Mesendoderm (in vitro differentiated cells): ENCODE measurements at regions not wholly inside any gene's neighbourhood (a gene's known extent, or its start where the extent isn't known, plus 50 kb on each side); places are given as distances from the start of the nearest gene placed in this dataset.

Experiments used
- DNase-seq: peaks from one replicate; pipeline ENCODE4 v3.0.0; 2013
- H2AK5ac ChIP-seq: 2 replicates; pipeline ENCODE4 v1.6.1; 2013; ENCODE audit warnings: low read length, inconsistent platforms
- H2BK120ac ChIP-seq: 2 replicates; pipeline ENCODE4 v1.6.1; 2013; ENCODE audit warnings: low read depth, mild to moderate bottlenecking, low read length, moderate library complexity, mixed read lengths
- H2BK15ac ChIP-seq: replicated peaks from 2 replicates; pipeline ENCODE4 v1.6.1; 2013; ENCODE audit warnings: low read depth, mild to moderate bottlenecking, moderate library complexity
- H2BK5ac ChIP-seq: 2 replicates; pipeline ENCODE4 v1.6.1; 2013; ENCODE audit warnings: low read length, inconsistent platforms
- H3K18ac ChIP-seq: 2 replicates; pipeline ENCODE4 v1.6.1; 2013; ENCODE audit warnings: mild to moderate bottlenecking, low read length, mixed read lengths
- H3K23ac ChIP-seq: one replicate; pipeline ENCODE4 v1.6.1; 2013; ENCODE audit warnings: low read length
- H3K27ac ChIP-seq: 2 replicates; pipeline ENCODE4 v1.5.1; 2013; ENCODE audit warnings: low read depth, mild to moderate bottlenecking, inconsistent platforms, low read length, moderate library complexity
- H3K27me3 ChIP-seq: 2 replicates; pipeline ENCODE4 v1.6.1; 2013; ENCODE audit warnings: low read length, control low read depth, mild to moderate bottlenecking, inconsistent platforms; ENCODE audit not compliant: insufficient read depth, poor library complexity
- H3K36me3 ChIP-seq: 2 replicates; pipeline ENCODE4 v1.6.1; 2013; ENCODE audit warnings: low read length, inconsistent platforms; ENCODE audit not compliant: control insufficient read depth, insufficient read depth
- H3K4ac ChIP-seq: one replicate; pipeline ENCODE4 v1.6.1; 2013; ENCODE audit warnings: low read depth, mild to moderate bottlenecking, low read length, moderate library complexity
- H3K4me1 ChIP-seq: 2 replicates; pipeline ENCODE4 v1.6.1; 2013; ENCODE audit warnings: low read depth, low read length, inconsistent platforms; ENCODE audit not compliant: control insufficient read depth
- H3K4me2 ChIP-seq: 2 replicates; pipeline ENCODE4 v1.6.1; 2013; ENCODE audit warnings: low read length
- H3K4me3 ChIP-seq: 2 replicates; pipeline ENCODE4 v1.5.1; 2013; ENCODE audit warnings: mild to moderate bottlenecking, low read length
- H3K56ac ChIP-seq: one replicate; pipeline ENCODE4 v1.6.1; 2013; ENCODE audit warnings: low read length
- H3K79me1 ChIP-seq: 2 replicates; pipeline ENCODE4 v1.6.1; 2013; ENCODE audit warnings: low read length, inconsistent platforms
- H3K79me2 ChIP-seq: 2 replicates; pipeline ENCODE4 v1.6.1; 2013; ENCODE audit warnings: mild to moderate bottlenecking, low read length; ENCODE audit not compliant: control insufficient read depth, insufficient read depth
- H3K9ac ChIP-seq: 2 replicates; pipeline ENCODE4 v1.6.1; 2013; ENCODE audit warnings: low read length, inconsistent platforms
- H4K5ac ChIP-seq: one replicate; pipeline ENCODE4 v1.6.1; 2013; ENCODE audit warnings: low read length
- H4K8ac ChIP-seq: one replicate; pipeline ENCODE4 v1.6.1; 2013; ENCODE audit warnings: low read depth, mild to moderate bottlenecking, control low read depth, low read length, moderate library complexity
- WGBS: extraction: QIAGEN DNeasy Blood & Tissue Kit; methylation state at CpG from one replicate; pipeline ENCODE4 v1.1.7; 2013; ENCODE audit warnings: low lambda C conversion rate, missing lambda C conversion rate; ENCODE audit not compliant: insufficient coverage; ENCODE audit errors: extremely low coverage; 5-methylcytosine and 5-hydroxymethylcytosine counted together

GRCh38 chr1:37130221-37130948 is 96.1 kb upstream of the GRIK3 start:
- H2BK120ac ChIP-seq = no peak overlapping the region
- H2BK5ac ChIP-seq = no peak overlapping the region
- DNase-seq = no peak
- no peaks in the 10 kb centered on the region for H3K4me1 ChIP-seq
- no peak overlapping the region for H3K56ac ChIP-seq
- no peak overlapping the region for H2AK5ac ChIP-seq
- H3K27ac ChIP-seq = no peak overlapping the region
- no peak overlapping the region for H3K4ac ChIP-seq
- H2BK15ac ChIP-seq = no peak overlapping the region
- WGBS = no CpG with 5 or more reads among the region's 5 CpGs
- H3K79me2 ChIP-seq = no peaks in the 10 kb centered on the region
- no peaks in the 10 kb centered on the region for H3K27me3 ChIP-seq
- H3K9ac ChIP-seq = no peak overlapping the region
- no peak overlapping the region for H4K8ac ChIP-seq
- H3K23ac ChIP-seq = no peak overlapping the region
- no peak overlapping the region for H4K5ac ChIP-seq
- H3K36me3 ChIP-seq = no peaks in the 10 kb centered on the region
- no peak overlapping the region for H3K4me2 ChIP-seq
- H3K18ac ChIP-seq = no peak overlapping the region
- H3K79me1 ChIP-seq = no peaks in the 10 kb centered on the region
- H3K4me3 ChIP-seq = no peak overlapping the region

GRCh38 chr1:37131281-37131680 is 97.0 kb upstream of the GRIK3 start:
- H2AK5ac ChIP-seq = no peak overlapping the region
- H2BK5ac ChIP-seq = no peak overlapping the region
- no peak overlapping the region for H3K18ac ChIP-seq
- no peak overlapping the region for H2BK120ac ChIP-seq
- DNase-seq = no peak
- H3K79me1 ChIP-seq = no peaks in the 10 kb centered on the region
- H3K4me3 ChIP-seq = no peak overlapping the region
- no peak overlapping the region for H4K5ac ChIP-seq
- H3K36me3 ChIP-seq = no peaks in the 10 kb centered on the region
- H3K4me2 ChIP-seq = no peak overlapping the region
- H3K27me3 ChIP-seq = no peaks in the 10 kb centered on the region
- no peak overlapping the region for H3K9ac ChIP-seq
- WGBS = no CpG with 5 or more reads among the region's 5 CpGs
- no peak overlapping the region for H3K27ac ChIP-seq
- H3K4me1 ChIP-seq = no peaks in the 10 kb centered on the region
- no peaks in the 10 kb centered on the region for H3K79me2 ChIP-seq
- H2BK15ac ChIP-seq = no peak overlapping the region
- H3K56ac ChIP-seq = no peak overlapping the region
- H3K23ac ChIP-seq = no peak overlapping the region
- H4K8ac ChIP-seq = no peak overlapping the region
- H3K4ac ChIP-seq = no peak overlapping the region

- Histone ChIP-seq H3K9ac (no peak overlapping the region), H3K4me1 (no peaks in the 10 kb centered on the region), H2AK5ac (no peak overlapping the region), H3K27ac (no peak overlapping the region), H3K4ac (no peak overlapping the region), H3K36me3 (no peaks in the 10 kb centered on the region), H2BK120ac (no peak overlapping the region), H3K56ac (no peak overlapping the region), H3K79me2 (no peaks in the 10 kb centered on the region), H4K8ac (no peak overlapping the region), H3K18ac (no peak overlapping the region), H2BK5ac (no peak overlapping the region), H2BK15ac (no peak overlapping the region), H3K23ac (peak overlapping the region; percentile 37), H3K4me3 (no peak overlapping the region), H3K79me1 (no peaks in the 10 kb centered on the region), H3K27me3 (no peaks in the 10 kb centered on the region), H4K5ac (no peak overlapping the region), H3K4me2 (no peak overlapping the region)
- DNase-seq = no peak
- no CpG with 5 or more reads among the region's 19 CpGs for WGBS
Observed at GRCh38 chr1:37133276-37134145, 99.2 kb upstream of the GRIK3 start.

- Histone ChIP-seq H3K27ac (no peak overlapping the region), H3K27me3 (no peaks in the 10 kb centered on the region), H3K18ac (no peak overlapping the region), H3K79me1 (no peaks in the 10 kb centered on the region), H3K4ac (no peak overlapping the region), H3K4me1 (no peaks in the 10 kb centered on the region), H3K36me3 (no peaks in the 10 kb centered on the region), H2BK5ac (no peak overlapping the region), H4K8ac (no peak overlapping the region), H2AK5ac (no peak overlapping the region), H3K23ac (no peak overlapping the region), H3K56ac (no peak overlapping the region), H3K4me2 (no peak overlapping the region), H3K4me3 (no peak overlapping the region), H2BK15ac (no peak overlapping the region), H3K9ac (no peak overlapping the region), H2BK120ac (no peak overlapping the region), H4K5ac (no peak overlapping the region), H3K79me2 (no peaks in the 10 kb centered on the region)
- no CpG with 5 or more reads among the region's 4 CpGs for WGBS
- no peak for DNase-seq
Observed at GRCh38 chr1:37134599-37134998, 100.3 kb upstream of the GRIK3 start.

- DNase-seq = no peak
- H3K23ac ChIP-seq = no peak overlapping the region
- H3K4ac ChIP-seq = no peak overlapping the region
- H4K5ac ChIP-seq = no peak overlapping the region
- H3K27ac ChIP-seq = no peak overlapping the region
- H3K56ac ChIP-seq = no peak overlapping the region
- no peaks in the 10 kb centered on the region for H3K27me3 ChIP-seq
- H4K8ac ChIP-seq = no peak overlapping the region
- no peak overlapping the region for H3K4me3 ChIP-seq
- H3K4me2 ChIP-seq = no peak overlapping the region
- no peaks in the 10 kb centered on the region for H3K79me1 ChIP-seq
- H2BK120ac ChIP-seq = no peak overlapping the region
- WGBS = no CpG with 5 or more reads among the region's 8 CpGs
- H3K79me2 ChIP-seq = no peaks in the 10 kb centered on the region
- no peak overlapping the region for H2BK15ac ChIP-seq
- no peaks in the 10 kb centered on the region for H3K36me3 ChIP-seq
- no peak overlapping the region for H2BK5ac ChIP-seq
- no peak overlapping the region for H2AK5ac ChIP-seq
- no peaks in the 10 kb centered on the region for H3K4me1 ChIP-seq
- no peak overlapping the region for H3K18ac ChIP-seq
- H3K9ac ChIP-seq = no peak overlapping the region
Observed at GRCh38 chr1:37135032-37135431, 100.7 kb upstream of the GRIK3 start.
